Astrocyte (in vitro differentiated cells and primary cell): ENCODE measurements at regions not wholly inside any gene's neighbourhood (a gene's known extent, or its start where the extent isn't known, plus 50 kb on each side); places are given as distances from the start of the nearest gene placed in this dataset.

Experiments used
- CTCF ChIP-seq: IDR thresholded peaks from 2 replicates; pipeline ENCODE4 v1.5.1; 2011; ENCODE audit warnings: low read depth, mild to moderate bottlenecking, inconsistent platforms, low read length, moderate library complexity; ENCODE audit not compliant: insufficient read depth
- EZH2 ChIP-seq: IDR thresholded peaks from 2 replicates; pipeline ENCODE4 v1.6.1; 2012; ENCODE audit warnings: mild to moderate bottlenecking, low read length, inconsistent platforms; ENCODE audit not compliant: insufficient read depth

DNA sequence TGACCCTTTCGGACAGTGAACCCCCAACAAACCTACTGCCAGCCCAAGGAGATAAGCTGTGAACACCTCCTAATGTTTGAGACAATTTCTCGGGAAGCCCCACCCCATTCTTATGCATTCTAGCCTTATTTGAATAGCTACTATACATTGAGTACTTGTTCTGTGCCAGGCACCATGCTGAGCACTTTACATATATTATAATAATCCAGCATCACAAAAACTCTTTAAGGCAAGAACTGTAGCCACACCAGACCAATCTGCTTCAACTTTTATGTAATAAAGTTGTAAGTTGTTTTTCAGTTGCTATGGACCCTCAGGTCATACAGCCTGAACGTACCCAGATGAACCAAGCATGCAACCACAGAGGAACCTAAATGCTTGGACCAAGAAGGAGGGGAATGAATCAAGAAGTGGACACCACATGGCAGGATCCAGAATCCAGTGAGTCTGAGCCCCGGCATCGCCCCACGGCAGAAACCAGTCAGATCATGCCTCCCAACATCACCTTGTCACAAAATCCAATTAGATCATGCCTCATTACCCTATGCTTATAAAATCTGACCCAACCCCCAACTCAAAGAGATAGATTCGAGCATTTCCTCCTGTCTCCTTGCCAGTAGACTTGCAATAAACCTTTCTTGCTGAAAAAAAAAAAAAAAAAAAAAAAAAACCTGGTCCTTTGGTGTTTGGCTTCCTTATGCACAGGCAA lies 225.0 kb downstream of the QDPR start:
- TF ChIP-seq CTCF (no peak), EZH2 (no peak)
